RPMI8226 (cell line): ENCODE measurements at regions not wholly inside any gene's neighbourhood (a gene's known extent, or its start where the extent isn't known, plus 50 kb on each side); places are given as distances from the start of the nearest gene placed in this dataset.
"Not testable (repeated sequence)": the region's sequence is repeated elsewhere in the genome, so short reads cannot be mapped to it uniquely, and the experiment has no call there.

Experiments used
- DNase-seq: peaks from one replicate; pipeline ENCODE4 v3.0.0-alpha.2; 2015

GRCh38 chr4:18180892-18181291 lies 159.3 kb upstream of the LCORL start:
- no peak for DNase-seq

GRCh38 chr4:18180122-18180521 lies 158.6 kb upstream of the LCORL start:
- DNase-seq: no peak

GRCh38 chr4:18171896-18172295 lies 150.3 kb upstream of the LCORL start:
- no peak for DNase-seq

- DNase-seq: no peak
Measured at GRCh38 chr4:18167831-18168230, 146.3 kb upstream of the LCORL start.

- DNase-seq: no peak
Measured at GRCh38 chr4:18166925-18167324, 145.4 kb upstream of the LCORL start.

- no peak for DNase-seq
Measured at GRCh38 chr4:18162453-18162852, 140.9 kb upstream of the LCORL start.

GRCh38 chr4:18159117-18159912 lies 137.8 kb upstream of the LCORL start:
- not testable (repeated sequence) for DNase-seq

DNA sequence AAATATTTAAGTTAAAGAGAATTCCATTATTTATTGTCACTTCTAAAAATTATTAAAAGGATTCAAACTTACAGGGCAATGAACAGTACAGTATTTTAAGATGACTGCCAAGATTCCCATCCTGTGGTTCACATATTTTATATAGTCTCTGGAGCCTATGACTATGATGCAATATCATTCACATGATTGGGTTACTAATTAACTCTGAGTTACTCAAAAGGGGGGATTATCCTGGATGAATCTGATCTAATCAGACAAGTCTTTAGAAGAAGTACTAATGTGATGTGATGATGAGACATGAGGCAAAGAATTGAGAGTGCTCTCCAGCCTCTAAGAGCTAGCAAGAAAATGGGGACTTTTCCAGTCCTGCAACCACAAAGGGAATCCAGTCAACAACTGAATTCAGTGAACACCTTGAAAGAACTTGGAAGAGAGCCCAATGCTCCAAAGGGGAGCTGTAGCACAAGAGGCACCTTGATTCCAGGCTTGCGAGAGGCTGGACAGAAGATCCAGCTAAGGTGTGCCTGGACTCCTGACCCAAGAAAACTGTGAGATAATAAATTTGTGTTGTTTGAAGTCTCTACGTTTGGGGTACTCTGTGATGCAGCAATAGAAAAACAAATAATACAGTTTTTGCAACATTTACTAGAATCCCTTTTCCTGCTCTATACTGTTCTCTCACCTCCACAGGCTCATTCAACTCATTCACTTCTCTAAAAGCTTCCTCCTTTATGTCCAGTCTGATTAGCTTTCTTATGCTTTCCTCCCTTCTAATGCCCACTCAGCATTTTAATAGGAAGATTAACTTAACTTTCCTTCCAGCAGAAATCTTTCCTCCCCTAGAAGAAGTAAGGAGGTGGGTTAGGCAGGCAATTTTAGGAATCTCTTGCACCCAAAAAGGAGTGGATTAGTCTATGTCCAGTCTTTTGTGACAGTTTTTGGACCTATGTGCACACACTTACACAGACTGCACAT lies 133.8 kb upstream of the LCORL start:
- DNase-seq: no peak

- no peak for DNase-seq
Measured at GRCh38 chr4:18138076-18138665, 116.6 kb upstream of the LCORL start.

DNA sequence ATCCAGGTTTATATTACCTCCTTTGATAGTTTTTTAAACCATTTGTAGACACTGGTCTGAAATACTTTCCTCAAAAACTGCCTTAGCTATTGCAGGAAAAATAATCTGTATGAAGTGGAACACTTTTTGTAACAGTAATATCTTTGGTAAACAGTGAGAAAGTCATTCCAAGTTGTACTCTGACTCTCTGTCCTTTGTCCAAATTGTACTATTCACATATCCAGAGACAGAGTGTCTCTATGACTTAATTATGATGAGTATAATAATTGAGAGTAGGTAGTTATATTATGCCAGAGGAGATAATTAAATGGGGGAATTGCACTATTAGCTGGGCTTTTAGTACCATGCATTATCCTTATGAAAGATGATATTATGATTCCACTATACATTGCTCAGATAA lies 112.6 kb upstream of the LCORL start:
- no peak for DNase-seq

DNA sequence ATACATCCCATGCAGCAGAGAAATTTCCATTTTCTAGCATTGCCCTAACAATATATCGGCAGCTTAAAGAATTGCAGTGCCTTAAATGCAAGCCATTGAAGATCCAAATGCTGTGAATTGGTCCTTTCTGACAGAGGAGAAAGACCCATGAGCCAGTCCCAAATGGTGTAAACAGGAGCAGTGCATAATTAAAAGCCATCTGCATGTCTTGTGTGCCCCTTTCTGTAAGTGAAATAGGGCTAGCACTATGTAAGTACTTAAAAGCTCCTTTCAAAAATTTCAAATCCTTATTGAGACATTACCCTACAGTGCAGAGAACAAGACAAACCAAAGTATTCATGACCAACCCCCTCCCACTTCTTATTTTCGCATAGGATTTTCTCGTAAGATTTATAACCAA lies 108.7 kb upstream of the LCORL start:
- no peak for DNase-seq

- DNase-seq: no peak
Measured at GRCh38 chr4:18128241-18128640, 106.7 kb upstream of the LCORL start.

DNA sequence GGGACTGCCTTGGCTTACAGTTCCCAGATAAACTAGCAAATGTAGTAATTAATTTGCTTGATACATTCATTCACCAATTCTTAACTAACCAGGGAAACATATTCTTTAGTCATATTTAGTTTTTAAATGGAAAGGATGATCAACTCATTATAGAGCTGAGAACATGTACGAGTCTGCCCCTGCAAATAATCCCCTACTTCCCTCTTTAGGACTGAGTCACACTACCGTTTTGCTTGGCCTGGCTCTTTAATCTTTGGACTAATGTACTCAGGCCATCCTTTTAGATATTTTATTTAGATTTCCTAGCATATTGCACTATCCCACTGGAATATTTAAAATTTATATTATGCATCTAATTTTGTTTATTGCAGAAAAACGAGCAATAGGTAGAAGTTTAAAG lies 105.5 kb upstream of the LCORL start:
- DNase-seq: no peak

GRCh38 chr4:18113710-18114331 lies 92.3 kb upstream of the LCORL start:
- DNase-seq: no peak

GRCh38 chr4:18111081-18111480 lies 89.5 kb upstream of the LCORL start:
- DNase-seq: no peak

GRCh38 chr4:18110099-18110498 lies 88.5 kb upstream of the LCORL start:
- DNase-seq: no peak

DNA sequence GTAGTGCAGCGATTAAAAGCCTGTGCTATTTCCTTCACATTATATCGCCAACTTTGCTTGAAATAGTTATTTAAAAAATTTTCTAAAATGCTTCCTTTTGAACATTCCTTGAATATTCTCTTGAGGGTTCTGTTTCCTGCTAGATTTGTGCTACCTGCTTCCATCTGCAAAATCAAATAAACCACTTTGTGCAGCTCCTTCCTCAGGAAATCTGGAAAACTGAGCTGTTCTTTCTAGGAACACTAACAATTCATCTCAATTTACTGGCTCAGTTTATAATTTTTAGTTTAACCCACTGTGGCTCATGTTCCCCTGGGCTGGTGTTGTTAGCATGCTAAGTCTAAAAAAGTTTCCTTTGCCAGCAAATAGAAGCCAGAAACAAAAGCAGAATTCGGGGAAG lies 88.1 kb upstream of the LCORL start:
- DNase-seq: no peak

- not testable (repeated sequence) for DNase-seq
Measured at GRCh38 chr4:18107848-18108528, 86.4 kb upstream of the LCORL start.

DNA sequence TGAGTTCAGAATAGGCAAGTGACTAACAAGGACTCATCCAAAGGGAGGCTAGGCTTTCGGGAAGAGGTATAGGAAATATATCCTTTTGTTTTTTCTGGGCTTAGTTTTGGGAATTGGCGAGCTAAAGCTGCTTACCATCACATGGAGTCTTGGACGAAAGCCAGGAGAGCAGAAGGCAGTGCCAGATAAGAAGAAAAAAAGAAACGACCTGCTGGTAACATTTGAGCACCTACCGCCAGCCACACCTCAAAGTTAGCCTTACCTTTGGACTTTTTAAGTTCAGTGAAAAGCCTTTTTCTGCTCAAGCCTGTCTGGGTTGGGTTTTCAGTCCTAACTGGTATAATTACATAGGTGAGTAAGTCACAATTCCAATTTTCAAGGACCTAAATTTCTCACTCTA lies 85.1 kb upstream of the LCORL start:
- DNase-seq: no peak

GRCh38 chr4:18105030-18106011 lies 83.8 kb upstream of the LCORL start:
- DNase-seq: no peak
